NCI-H345 treated with DMSO at 0.1 percent for 48 hours (cell line): ENCODE measurements at regions not wholly inside any gene's neighbourhood (a gene's known extent, or its start where the extent isn't known, plus 50 kb on each side); places are given as distances from the start of the nearest gene placed in this dataset.
"Not testable (repeated sequence)": the region's sequence is repeated elsewhere in the genome, so short reads cannot be mapped to it uniquely, and the experiment has no call there.

Experiments used
- DNase-seq: peaks from one replicate; lab custom pipeline; 2025; ENCODE audit not compliant: unreplicated experiment; lab: John Stamatoyannopoulos, UW

DNA sequence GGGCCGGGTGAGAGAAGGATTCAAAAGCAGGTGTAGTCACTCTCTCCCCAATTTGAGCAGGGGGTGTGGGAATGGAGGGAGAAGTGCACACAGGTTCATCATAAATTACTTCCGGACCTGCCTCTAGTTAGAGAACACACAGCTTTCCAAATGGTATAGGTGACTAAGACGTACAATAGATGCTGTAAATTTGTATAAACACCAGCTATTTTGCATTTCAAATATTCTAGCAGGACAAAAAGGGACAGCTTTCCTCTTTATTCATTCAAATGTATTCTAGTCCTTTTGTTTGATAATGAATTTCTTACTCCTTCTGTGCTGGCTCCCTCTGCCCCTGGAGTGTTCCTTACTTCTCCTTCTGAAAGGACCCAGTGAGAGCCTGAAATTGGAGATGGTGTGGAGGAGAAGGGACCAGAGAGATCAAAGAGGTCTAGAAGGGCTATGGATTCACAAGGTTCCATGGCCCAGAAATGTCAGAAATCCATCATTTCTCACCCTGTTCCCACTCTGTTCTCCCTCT, 53.2 kb upstream of the SH3BP4 start:
- DNase-seq, result no peak

DNA sequence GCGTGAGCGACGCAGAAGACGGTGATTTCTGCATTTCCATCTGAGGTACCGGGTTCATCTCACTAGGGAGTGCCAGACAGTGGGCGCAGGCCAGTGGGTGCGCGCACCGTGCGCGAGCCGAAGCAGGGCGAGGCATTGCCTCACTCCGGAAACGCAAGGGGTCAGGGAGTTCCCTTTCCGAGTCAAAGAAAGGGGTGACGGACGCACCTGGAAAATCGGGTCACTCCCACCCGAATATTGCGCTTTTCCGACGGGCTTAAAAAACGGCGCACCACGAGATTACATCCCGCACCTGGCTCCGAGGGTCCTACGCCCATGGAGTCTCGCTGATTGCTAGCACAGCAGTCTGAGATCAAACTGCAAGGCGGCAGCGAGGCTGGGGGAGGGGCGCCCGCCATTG, 63.4 kb upstream of the SH3BP4 start:
- not testable (repeated sequence) for DNase-seq

DNA sequence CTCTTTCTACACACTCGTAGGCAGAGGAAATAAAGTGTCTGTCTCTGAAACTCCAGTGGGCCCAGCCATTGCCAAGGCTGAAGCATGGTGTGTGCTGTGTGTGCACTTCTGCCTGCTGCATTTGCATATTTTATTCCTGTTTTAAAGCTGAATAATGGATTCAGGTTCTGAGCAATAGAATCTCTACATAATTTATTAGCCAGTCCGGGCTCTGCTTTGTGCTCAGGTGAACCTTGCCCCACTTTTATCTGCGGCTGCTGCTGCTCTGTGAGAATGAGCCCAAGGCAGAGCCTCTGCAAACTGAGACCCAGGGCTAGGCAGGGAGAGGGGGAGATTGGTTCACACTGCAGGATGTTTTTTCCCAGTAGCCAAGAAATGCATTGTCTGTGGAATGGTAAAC, 64.6 kb upstream of the SH3BP4 start:
- DNase-seq, result no peak

DNA sequence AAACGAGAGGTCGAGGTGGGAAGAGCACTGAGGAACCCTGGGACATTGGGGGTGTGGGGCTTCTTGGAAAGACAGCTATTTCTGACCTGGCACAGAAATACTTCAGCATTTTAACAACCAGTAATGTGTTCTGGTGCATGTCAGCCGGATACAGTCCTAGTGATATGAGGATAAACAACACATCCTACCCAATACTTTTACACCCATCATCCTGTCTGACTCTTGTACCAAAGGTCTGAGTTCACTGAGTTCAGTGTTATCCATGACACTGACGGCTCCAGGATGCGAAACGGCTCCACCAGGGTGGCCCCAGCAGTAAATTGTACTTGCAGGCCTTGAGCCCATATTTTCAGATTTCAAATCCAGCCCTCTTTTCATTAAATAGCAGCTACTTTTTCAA, 65.9 kb upstream of the SH3BP4 start:
- no peak for DNase-seq

DNA sequence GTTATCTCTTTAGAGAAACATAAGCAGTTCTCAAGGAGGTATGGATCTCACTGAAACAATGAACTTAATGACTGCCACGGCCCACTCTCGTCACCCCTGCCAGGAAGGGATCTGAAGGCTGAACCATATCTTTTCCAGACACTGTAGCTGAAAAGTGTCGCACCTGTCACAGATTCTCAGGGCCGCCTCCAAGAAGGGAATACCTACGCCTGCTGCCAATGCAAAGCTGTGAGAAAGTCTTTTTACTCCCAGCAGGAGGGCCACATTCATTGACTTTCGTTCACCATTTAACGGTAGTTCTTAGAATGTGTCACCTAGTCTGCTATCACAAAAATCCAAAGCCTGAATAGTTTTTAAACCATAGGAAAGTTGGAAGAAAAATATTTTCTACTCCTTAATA, 66.7 kb upstream of the SH3BP4 start:
- DNase-seq, result no peak

DNA sequence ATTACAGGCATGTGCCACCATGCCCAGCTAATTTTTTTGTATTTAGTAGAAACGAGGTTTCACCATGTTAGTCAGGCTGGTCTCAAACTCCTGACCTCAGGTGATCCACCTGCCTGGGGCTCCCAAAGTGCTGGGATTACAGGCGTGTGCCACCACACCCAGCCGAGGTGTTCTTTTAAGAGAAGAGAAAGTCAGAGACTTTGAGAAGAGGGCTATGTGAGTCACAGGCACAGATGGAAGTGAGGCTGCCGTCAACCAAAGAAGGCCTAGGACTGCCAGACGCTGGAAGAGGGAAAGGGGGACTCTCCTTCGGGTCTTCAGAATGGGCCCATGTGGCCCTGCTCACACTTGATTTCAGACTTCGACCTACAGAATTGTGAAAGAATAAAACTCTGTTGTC, 67.2 kb upstream of the SH3BP4 start:
- DNase-seq, result no peak

DNA sequence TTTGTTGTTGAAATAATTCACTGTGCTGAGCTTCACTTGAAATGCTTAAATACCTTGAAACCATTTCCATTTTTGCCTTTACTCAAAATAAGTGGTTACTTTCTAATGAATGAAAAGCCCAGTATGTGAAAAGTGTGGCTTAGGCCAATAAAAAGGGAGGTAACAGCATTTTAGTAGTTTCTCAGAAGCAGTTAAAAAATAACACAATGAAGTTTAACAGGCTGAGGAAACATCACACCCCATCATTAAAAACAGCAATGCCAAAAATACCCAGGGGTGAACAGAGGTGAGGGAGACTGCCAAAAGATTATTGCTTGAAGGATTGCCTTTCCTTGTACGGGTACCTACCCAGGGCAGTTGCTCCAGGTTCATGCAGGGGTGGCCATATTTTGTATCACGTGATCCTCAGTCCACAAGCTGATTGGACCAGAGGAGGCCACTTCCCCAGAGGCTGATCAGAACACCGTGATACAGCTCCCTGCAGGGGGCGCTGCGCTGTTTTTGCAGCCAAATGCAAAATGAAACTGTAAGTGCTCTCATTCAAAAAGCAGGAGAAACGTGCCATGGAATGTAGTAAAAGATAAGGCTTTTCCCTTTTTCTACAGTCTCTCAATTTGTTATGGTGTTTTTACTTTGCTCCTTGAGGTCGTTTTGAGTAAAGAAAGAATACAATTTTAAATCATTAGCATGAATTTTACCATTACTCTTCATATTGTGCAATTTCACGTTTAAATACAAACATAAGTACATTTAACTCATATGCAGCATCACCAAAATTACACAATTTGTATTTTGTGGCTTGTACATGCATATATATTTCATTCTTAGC, 70.2 kb upstream of the SH3BP4 start:
- no peak for DNase-seq

DNA sequence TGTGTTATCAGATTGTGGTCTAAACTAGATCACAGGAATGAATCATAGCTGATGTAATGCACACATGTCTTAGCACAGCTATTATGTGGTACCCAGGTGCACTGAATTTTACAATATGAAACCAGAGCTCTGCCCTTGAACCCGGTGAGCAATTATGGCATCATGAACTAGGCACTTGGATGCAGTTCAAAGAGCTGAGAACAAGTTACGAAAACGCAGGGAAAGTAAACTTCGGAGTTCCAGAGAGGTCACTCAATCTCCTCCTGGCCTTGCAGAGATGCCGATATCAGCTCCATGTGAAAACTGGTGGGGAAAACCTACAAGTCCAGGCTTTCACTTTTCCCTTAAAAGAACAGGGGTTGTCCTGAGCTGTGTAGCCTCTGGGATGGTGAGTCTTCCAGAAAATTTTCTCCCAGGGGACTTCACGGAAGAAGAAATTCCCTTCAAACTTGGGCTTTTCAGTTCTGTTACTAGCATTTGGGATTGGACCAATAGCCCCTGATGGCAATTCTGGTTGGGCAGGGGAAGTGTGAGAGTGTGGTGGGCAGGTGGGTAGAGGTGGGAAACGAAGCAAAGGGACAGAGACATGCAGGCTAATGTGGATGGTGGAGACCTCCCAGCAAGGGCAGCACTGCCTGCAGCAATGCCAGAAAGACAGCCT, 71.1 kb upstream of the SH3BP4 start:
- no peak for DNase-seq

DNA sequence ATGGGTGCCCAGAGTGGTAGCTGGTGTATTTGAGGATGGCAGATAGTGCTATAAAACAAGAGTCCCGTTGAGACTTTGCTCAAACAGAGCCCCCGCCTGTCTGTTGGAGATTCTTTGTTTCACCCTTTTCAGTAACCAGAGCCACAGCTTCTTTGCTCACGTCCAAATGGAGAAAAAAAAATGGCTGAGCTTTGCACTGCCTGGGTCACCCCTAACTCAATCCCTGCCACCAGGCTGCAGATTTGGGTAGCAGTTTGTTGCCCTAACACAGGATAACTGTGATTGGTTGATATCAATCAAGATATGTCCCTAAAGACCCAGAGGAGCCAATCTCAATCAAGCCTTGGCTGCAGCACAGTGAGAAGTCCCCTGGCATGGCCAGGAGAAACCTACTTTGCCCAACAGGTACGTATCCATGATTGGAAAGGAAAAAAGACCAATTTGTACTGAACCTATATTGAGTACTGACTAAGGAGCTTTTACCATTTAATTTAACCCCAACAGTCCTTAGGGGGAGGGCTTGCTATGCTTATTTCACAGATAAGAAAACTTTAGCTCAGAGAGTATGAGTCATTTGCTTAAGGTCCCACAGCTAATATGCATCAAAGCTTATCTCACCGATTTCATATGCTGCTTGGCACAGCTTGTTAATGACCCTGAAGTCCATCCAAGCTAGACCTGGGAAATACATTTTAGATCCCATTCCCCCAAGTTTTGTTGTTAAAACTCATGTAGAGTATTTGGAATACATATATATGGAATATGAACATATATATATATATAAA, 72.0 kb upstream of the SH3BP4 start:
- DNase-seq, result no peak

DNA sequence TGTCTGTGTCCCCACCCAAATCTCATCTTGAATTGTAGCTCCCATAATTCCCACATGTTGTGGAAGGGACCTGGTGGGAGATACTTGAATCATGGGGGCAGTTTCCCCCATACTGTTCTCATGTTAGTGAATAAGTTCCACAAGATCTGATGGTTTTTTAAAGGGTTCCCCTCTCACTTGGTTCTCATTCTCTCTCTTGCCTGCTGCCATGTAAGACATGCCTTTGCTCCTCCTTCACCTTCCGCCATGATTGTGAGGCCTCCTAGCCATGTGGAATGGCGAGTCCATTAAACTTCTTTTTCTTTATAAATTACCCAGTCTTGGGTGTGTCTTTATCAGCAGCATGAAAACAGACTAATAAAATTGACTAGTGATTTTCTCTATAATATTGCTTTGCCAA, 75.2 kb upstream of the SH3BP4 start:
- not testable (repeated sequence) for DNase-seq

DNA sequence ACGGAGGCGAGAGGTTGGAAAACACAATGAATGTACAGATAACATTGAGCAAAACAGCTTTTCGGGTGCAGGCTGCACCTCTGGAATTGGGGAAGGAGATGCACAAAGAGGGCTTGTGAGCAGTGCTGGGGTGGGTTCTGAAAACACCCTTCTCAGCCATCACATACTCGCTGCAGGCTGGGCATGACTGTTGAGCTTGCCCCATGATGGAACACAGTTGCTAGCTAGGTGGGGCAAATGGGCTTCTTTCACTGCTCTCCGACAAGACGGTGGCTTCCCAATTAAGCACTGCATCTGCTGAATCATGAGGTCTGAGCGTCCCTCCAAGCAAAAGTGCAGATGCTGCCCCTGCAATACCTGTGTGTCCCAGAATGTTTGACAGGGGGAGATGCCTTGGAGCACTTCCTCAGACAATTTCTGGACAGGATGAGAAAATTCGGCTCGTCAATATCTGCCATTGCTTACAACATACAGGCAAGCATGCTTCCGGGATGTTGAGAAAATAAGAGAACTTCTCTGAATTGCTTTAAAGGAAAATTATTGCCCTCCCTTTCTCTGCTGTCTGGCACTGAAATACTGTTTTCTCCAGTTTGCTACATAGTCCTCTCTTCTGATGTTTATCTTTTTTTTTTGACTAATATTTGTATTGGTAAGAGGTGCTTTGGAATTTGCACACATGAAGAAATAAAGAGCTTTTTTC, 77.3 kb upstream of the SH3BP4 start:
- no peak for DNase-seq

DNA sequence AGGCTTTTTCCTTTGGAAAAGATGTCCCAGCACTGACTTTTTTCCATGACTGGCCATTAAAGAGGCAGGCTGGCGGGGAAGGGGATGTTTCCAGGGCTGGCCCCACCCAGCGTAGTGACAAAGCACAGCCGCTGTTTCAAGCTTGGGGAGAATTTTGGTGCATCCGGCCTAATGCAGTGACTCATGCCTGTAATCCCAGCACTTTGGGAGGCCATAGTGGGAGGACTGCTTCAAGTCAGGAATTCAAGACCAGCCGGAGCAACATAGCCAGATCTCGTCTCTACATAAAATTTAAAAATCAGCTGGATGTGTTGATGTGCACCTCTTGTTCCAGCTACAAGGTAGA, 78.0 kb upstream of the SH3BP4 start:
- DNase-seq, result no peak

DNA sequence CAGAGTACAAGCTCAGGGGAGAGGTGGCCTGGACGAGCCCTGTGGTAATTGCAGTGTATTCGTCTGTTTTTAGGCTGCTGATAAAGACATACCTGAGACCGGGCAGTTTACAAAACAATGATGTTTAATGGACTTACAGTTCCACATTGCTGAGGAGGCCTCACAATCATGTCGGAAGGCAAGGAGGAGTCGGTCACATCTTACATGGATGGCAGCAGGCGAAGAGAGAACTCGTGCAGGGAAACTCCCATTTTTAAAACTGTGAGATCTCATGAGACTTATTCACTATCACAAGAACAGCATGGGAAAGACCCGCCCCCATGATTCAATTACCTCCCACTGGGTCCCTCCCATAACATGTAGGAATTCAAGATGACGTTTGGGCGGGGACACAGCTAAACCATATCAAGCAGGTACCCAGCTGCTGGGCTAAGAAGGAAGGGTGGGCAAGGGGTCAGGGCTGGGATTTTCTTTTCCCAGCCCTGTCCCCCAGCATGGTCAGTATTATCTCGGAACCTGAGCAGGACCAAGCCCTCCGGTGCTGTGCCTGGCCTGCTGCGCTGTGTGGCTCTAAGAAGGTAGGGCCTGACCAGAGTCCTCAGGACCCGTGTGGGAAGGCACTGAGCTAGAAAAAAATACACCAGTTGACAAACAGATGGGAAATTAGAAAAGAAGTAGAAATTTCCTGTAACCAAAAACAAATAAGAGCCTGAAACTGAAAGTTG, 78.6 kb upstream of the SH3BP4 start:
- DNase-seq, result no peak

DNA sequence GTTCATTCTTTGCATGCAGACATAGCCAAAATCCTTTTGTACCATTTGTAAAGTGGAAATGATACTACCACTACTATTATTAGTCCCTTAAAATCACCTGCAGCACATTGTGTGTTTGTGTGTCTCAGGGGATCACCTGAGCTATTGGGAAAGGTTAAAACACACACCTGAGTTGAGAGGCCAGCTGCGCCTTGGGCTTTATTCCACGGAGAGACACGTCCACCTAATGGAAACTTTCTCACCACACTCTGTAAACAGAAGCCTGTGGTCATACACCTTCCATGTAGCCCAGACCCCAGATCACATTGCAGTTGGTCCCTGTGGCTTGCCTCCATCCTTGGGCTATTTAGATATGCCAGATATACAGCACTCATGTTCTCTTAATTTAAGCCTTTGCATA, 81.8 kb upstream of the SH3BP4 start:
- no peak for DNase-seq

DNA sequence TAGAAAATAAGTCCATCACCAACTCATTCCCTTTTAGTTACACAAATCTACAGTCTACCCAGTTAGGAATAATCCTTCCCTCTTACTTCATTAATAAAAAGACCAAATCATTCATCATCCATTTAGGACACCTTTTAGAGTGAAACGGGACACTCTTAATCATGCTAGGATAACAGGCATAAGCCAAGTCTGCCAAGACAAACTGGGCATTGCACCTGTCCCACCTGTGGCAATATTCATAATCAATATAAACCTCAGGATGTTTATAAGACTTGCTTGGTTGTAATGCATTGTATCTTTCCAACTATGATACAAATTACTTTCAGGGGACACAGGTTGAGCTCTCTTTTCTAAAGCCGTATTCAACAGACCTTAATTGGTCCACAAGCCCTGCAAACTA, 82.7 kb upstream of the SH3BP4 start:
- DNase-seq, result no peak

DNA sequence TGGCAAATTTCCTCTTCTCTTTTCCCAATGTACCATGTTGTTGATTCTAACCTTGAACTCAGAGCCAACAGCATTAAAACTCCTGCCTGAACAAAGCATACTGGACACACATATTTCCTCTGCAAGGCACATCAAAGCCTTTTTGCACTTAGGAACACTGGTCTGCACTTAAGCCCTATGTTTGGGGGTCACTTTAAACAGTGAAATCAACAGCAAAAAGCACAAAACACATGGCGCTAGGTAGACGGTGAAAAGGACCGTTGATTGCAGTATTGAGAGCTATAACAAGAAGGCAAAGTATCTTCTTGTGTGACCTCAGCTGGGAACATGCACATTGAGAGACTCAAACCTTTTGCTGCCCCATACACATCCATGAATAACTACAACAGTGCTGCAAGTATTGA, 83.9 kb upstream of the SH3BP4 start:
- no peak for DNase-seq

DNA sequence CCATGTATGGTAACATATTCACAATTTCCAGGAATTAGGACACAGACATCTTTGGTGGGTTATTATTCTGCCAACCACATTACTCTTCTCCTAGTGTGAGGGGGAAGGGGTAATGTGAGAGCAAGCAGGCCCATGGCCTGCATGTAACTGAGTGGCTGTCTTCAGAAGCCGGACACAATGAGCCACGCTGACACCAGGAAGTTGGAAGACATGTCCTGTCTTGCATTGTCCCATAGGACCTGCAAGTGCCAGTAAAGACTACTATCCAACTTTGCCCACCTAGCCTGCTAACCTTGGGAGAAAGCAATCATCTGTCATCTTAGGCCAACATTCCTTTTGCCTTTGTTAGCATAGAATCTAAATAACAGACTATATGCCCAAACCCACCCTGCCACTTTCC, 86.2 kb upstream of the SH3BP4 start:
- DNase-seq, result no peak

DNA sequence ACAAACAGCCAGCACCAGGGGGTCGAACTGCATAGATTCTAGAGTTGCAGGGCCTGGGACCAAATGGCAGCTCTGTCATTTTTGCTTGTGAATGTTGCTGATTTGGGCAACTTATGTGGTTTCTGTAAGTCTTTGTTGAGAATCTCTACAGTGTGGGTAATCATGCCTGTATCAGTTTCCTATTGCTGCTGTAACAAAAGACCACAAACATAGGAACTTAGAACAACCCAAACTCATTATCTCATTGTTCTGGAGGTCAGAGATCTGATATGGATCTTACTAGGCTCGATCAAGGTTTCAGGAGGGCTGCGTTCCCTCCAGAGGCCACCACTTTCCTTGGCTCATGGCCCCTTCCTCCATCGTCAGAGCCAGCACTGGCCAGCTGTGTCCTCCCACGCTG, 86.8 kb upstream of the SH3BP4 start:
- DNase-seq, result no peak

DNA sequence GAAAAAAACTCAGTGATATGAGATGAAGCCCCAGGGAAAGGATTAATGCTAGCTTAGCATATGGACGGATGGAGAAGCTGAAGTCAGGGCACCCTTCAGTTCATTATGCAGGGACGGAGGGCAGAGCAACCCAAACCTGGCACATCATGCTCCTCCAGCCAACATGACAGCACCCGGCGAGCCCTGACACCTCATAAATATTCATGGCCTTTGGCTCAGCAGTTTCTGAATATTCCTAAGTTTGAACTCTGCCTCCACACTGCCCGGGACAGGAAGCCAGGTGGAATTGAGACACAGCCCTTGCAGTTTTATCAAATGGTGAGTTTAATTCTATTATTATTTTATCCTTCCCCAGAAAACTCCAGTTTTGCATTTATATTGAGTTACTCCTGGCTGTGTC, 87.3 kb upstream of the SH3BP4 start:
- no peak for DNase-seq

DNA sequence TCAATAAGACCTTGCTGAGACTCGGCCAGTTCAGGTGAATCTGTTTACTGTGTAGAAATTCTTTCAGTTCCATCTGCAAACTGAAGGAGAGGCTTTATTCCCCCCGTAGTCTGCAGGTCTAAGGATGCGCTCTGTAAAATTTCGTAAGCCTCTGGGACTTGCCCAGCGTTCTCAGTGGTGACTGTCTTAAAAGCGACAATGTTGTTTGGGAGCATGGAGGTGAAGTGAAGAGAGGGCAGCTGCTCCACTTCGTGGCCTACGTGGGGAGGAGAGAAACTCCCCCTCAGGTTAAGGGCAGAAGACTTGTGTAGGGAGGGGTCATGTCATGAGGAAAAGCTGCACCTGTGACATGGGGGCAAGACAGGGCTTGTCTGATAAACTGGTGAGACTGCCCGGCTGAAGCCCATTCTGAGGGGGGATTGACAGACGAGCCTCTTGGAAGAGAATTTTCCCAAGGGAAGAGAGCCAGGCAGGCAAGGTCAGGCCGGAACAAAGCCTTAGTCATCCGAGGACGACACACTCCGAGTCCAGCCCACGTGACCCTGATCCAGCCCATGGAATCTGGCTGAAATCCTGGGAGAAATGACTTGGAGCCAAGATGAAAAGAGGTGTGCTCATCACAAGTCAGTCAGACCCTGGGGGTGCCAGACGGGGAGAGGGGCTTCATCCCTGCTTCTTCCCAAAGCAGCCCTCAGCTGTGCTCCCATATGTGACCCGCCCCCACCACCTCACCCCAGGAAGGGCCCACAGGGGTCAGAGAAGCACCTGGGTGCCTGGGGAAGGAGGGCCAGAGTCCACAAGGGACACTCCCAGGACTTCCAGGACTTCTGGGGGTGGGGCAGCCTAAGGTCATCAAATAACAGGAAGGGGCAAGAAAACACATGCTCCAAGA, 88.5 kb upstream of the SH3BP4 start:
- DNase-seq, result no peak
